ENCODE measurements at regions not wholly inside any gene's neighbourhood (a gene's known extent, or its start where the extent isn't known, plus 50 kb on each side); places are given as distances from the start of the nearest gene placed in this dataset.
A peak's percentile ranks its signal among the peaks of the same experiment; 100 is the strongest.

DNA sequence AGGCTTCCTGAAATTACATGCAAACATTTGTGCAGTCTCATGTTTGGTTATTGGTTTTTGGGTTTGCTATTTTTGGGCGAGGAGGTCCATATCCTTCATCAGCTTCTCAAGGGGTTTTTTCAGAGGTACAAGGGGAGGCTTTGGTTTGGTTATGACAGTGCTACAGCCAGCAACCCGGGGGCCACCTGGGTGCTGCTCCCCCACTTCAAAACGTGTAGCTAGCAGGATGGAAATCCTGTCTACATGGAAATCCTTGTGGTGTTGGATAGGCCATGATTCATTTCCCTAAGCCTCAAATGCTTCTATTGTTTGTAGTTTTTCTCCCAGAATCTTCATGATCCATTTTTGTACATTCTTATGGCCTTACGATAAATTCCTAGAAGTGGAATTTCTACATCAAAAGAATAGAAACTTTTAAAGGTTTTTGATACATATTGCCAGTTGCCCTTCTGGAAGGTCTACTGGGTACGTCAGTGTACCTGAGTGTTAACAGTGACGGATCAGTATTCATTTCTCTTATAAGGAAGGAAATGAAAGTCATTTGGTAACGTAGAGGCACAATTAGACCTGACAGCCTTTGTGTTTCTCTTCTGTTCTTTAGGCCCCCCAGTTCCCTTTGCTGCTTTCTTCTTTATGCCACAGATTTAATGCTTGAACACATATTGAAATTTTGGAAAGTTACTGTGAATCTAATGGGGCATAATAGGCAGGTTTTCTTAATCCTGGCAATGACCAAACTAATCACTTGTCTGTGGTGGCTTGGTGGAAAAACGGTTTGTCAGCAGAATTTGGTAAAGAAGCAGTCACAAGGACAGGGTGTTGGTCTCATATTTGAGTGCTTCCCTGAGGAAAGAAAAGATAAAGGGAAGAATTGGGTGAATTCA, 69.7 kb upstream of the ABL1 start:
- H3K4me3 ChIP-seq (ENCODE audit: low read depth in 1 of 3, low read length in 3 of 3): no peak overlapping the region
- H3K4me1 ChIP-seq (ENCODE audit: control insufficient read depth in 4 of 4, insufficient read depth in 4 of 4, low read length in 3 of 4): peaks cover 0 to 28% (median 10%) of the 10 kb centered on the region in 4 donors
- no peak overlapping the region for H3K27ac ChIP-seq (ENCODE audit: low read depth in 1 of 2, low read length in 2 of 2)
- TF ChIP-seq GABPA (IDR thresholded peaks at IDR 0.05 in 1 of 2, conservative IDR thresholded peaks at IDR 0.05 in 1 of 2) (no peak), YY1 (IDR thresholded peaks at IDR 0.05) (no peak), RXRA (IDR thresholded peaks at IDR 0.05) (no peak), FOXA2 (IDR thresholded peaks at IDR 0.05) (no peak), RAD21 (IDR thresholded peaks at IDR 0.05) (no peak), FOXA1 (IDR thresholded peaks at IDR 0.05) (no peak), HNF4A (conservative IDR thresholded peaks at IDR 0.05) (no peak), TAF1 (conservative IDR thresholded peaks at IDR 0.05) (no peak)
- TF ChIP-seq, protein P1, sequence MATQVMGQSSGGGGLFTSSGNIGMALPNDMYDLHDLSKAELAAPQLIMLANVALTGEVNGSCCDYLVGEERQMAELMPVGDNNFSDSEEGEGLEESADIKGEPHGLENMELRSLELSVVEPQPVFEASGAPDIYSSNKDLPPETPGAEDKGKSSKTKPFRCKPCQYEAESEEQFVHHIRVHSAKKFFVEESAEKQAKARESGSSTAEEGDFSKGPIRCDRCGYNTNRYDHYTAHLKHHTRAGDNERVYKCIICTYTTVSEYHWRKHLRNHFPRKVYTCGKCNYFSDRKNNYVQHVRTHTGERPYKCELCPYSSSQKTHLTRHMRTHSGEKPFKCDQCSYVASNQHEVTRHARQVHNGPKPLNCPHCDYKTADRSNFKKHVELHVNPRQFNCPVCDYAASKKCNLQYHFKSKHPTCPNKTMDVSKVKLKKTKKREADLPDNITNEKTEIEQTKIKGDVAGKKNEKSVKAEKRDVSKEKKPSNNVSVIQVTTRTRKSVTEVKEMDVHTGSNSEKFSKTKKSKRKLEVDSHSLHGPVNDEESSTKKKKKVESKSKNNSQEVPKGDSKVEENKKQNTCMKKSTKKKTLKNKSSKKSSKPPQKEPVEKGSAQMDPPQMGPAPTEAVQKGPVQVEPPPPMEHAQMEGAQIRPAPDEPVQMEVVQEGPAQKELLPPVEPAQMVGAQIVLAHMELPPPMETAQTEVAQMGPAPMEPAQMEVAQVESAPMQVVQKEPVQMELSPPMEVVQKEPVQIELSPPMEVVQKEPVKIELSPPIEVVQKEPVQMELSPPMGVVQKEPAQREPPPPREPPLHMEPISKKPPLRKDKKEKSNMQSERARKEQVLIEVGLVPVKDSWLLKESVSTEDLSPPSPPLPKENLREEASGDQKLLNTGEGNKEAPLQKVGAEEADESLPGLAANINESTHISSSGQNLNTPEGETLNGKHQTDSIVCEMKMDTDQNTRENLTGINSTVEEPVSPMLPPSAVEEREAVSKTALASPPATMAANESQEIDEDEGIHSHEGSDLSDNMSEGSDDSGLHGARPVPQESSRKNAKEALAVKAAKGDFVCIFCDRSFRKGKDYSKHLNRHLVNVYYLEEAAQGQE (IDR thresholded peaks at IDR 0.05): no peak
- TF ChIP-seq, protein P2, sequence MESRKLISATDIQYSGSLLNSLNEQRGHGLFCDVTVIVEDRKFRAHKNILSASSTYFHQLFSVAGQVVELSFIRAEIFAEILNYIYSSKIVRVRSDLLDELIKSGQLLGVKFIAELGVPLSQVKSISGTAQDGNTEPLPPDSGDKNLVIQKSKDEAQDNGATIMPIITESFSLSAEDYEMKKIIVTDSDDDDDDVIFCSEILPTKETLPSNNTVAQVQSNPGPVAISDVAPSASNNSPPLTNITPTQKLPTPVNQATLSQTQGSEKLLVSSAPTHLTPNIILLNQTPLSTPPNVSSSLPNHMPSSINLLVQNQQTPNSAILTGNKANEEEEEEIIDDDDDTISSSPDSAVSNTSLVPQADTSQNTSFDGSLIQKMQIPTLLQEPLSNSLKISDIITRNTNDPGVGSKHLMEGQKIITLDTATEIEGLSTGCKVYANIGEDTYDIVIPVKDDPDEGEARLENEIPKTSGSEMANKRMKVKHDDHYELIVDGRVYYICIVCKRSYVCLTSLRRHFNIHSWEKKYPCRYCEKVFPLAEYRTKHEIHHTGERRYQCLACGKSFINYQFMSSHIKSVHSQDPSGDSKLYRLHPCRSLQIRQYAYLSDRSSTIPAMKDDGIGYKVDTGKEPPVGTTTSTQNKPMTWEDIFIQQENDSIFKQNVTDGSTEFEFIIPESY (IDR thresholded peaks at IDR 0.05): no peak
- TF ChIP-seq, protein P3, sequence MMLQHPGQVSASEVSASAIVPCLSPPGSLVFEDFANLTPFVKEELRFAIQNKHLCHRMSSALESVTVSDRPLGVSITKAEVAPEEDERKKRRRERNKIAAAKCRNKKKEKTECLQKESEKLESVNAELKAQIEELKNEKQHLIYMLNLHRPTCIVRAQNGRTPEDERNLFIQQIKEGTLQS (IDR thresholded peaks at IDR 0.05): no peak
- DNase-seq (ENCODE audit: low spot score): no peak
- H3K9me3 ChIP-seq (ENCODE audit: control insufficient read depth in 4 of 4, low read length in 3 of 4): no peaks in the 10 kb centered on the region
- no peaks in the 10 kb centered on the region for H3K36me3 ChIP-seq (ENCODE audit: control insufficient read depth in 4 of 4, insufficient read depth in 3 of 4, low read depth in 1 of 4, low read length in 3 of 4)
- peak overlapping the region in 1 of 2 donors; percentile 32 for H3K9ac ChIP-seq (ENCODE audit: low read depth in 1 of 2, low read length in 2 of 2)
- 79% methylated on average over 8 of the region's 8 CpGs for WGBS
- no peaks in the 10 kb centered on the region for H3K27me3 ChIP-seq (ENCODE audit: control insufficient read depth in 4 of 4, insufficient read depth in 4 of 4, low read length in 3 of 4)

DNA sequence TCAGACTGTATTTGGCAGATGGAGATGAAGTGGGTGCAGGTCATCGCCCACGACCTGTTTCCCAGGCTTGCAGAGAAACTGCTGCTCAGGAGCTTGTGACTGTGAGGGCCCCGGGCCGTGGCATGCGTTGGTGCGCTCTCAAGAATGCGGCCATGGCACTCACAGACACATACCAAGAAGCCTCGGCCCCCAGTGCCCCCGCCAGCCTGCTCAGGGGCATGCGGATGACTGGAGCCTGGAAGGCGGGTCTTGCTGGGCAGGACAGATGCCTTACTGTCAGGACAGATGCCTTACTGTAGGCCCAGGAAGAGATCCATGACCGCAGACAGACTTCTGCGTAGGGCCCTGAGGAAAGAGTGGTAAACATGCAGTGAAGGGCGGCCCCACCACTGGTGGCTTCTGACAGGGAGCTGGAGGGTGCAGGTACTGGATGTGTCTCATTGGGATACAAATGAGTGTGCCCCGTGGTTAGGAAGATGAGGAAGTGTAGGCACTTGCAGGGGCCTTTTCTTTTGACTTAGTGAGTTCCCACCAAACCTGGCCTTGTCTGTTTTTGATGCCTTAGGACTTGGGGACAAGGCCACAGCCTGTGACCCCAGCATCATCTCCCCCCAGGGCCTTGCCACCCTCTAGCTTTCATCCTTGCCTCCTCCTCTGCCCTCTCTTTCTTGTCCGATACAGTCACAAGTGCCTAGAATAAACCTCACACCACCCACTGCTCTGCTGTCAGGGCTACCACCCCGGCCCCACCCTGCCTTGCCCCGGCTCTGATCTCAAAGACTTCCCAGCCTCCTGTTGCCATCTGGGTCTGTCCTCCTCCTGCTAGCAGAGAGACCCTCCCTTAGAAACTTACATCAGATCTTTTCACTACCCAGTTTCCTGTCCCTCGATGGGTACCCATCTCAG, 68.8 kb upstream of the ABL1 start:
- Histone ChIP-seq H3K4me1 (ENCODE audit: control insufficient read depth in 4 of 4, insufficient read depth in 4 of 4, low read length in 3 of 4) (peaks cover 0 to 28% (median 10%) of the 10 kb centered on the region in 4 donors), H3K36me3 (ENCODE audit: control insufficient read depth in 4 of 4, insufficient read depth in 3 of 4, low read depth in 1 of 4, low read length in 3 of 4) (no peaks in the 10 kb centered on the region), H3K9me3 (ENCODE audit: control insufficient read depth in 4 of 4, low read length in 3 of 4) (no peaks in the 10 kb centered on the region), H3K4me3 (ENCODE audit: low read depth in 1 of 3, low read length in 3 of 3) (no peak overlapping the region), H3K9ac (ENCODE audit: low read depth in 1 of 2, low read length in 2 of 2) (no peak overlapping the region), H3K27me3 (ENCODE audit: control insufficient read depth in 4 of 4, insufficient read depth in 4 of 4, low read length in 3 of 4) (no peaks in the 10 kb centered on the region), H3K27ac (ENCODE audit: low read depth in 1 of 2, low read length in 2 of 2) (no peak overlapping the region)
- WGBS: 87% methylated on average over 19 of the region's 19 CpGs
- TF ChIP-seq NR2F2 (IDR thresholded peaks at IDR 0.05) (no peak), SP1 (IDR thresholded peaks at IDR 0.05) (no peak), FOXA2 (IDR thresholded peaks at IDR 0.05) (no peak), RAD21 (IDR thresholded peaks at IDR 0.05) (no peak)
- TF ChIP-seq, protein P3 (IDR thresholded peaks at IDR 0.05): no peak
- DNase-seq (ENCODE audit: low spot score): no peak
